GM04504 (cell line): ENCODE measurements at regions not wholly inside any gene's neighbourhood (a gene's known extent, or its start where the extent isn't known, plus 50 kb on each side); places are given as distances from the start of the nearest gene placed in this dataset.
"Not testable (repeated sequence)": the region's sequence is repeated elsewhere in the genome, so short reads cannot be mapped to it uniquely, and the experiment has no call there.

Source experiments
- DNase-seq: peaks from one replicate; pipeline ENCODE4 v3.0.0-alpha.2; 2012; ENCODE audit warnings: low read depth

GRCh38 chr4:3633277-3633676 lies 101.1 kb upstream of the LRPAP1 start:
- DNase-seq, result not testable (repeated sequence)

DNA sequence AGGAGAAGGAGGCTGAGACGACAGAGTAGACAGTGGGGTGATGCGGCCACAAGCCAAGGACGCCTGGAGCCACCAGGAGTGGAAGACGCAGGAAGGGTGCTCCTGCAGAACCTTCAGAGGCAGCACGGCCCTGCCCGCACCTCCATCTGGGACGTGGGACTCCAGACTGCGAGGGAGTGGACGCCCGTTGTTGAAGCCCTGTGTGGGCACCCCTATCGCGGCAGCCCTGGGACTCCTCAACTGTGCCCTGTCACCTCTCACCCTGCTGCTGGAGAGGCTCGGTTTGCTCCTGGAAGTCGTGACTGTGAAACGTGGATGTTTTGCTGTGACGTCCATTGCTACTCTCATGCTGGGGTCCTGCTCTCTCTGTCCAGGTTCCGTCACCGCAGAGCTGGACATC lies 100.6 kb upstream of the LRPAP1 start:
- not testable (repeated sequence) for DNase-seq

- DNase-seq, result not testable (repeated sequence)
Observed at GRCh38 chr4:3631544-3632266, 99.5 kb upstream of the LRPAP1 start.

- no peak for DNase-seq
Observed at GRCh38 chr4:3630598-3631543, 98.6 kb upstream of the LRPAP1 start.

DNA sequence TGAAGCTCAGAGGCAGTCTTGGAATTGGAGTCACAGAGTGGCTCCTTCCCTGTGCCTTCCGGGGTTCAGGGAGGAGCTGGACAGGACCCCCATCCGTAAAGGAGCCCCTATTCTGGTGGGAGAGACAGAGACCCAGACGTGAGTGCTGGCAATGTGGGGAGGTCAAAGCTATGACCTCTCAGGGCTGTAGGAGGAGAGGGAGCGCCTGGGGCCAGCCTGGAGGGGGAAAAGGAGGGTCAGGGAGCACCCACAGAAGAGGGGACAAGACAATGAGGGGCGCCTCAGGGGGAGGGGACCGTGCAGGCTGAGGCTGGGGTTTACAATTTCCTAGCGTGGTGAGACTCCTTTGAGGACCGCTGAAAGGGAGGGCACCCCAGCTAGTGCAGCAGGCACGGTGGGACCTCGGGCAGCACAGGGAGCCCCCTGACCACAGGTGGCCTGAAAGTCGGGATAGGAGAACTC lies 97.9 kb upstream of the LRPAP1 start:
- DNase-seq, result no peak

DNA sequence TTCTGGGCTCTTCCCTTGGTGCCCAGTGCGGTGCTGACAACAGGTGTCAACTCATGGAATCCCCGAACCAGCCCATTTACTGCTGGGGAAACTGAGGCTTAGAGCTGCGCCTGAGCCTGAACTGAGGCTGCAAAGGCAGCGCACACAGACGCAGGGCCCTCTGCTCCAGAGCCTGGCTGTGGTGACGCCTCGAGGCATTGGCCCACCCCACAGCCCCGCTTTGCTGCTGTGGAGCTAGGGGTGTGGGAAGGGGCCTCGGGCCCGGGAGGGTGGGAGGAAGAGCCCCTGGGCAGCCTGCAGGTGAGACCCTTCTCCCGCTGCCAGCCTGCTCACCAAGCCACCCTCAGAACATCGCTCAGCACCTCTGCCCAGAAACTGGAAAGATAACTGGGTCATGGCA lies 97.4 kb upstream of the LRPAP1 start:
- DNase-seq, result no peak

- not testable (repeated sequence) for DNase-seq
Observed at GRCh38 chr4:3629176-3629575, 97.0 kb upstream of the LRPAP1 start.

- DNase-seq, result no peak
Observed at GRCh38 chr4:3628868-3629175, 96.6 kb upstream of the LRPAP1 start.

DNA sequence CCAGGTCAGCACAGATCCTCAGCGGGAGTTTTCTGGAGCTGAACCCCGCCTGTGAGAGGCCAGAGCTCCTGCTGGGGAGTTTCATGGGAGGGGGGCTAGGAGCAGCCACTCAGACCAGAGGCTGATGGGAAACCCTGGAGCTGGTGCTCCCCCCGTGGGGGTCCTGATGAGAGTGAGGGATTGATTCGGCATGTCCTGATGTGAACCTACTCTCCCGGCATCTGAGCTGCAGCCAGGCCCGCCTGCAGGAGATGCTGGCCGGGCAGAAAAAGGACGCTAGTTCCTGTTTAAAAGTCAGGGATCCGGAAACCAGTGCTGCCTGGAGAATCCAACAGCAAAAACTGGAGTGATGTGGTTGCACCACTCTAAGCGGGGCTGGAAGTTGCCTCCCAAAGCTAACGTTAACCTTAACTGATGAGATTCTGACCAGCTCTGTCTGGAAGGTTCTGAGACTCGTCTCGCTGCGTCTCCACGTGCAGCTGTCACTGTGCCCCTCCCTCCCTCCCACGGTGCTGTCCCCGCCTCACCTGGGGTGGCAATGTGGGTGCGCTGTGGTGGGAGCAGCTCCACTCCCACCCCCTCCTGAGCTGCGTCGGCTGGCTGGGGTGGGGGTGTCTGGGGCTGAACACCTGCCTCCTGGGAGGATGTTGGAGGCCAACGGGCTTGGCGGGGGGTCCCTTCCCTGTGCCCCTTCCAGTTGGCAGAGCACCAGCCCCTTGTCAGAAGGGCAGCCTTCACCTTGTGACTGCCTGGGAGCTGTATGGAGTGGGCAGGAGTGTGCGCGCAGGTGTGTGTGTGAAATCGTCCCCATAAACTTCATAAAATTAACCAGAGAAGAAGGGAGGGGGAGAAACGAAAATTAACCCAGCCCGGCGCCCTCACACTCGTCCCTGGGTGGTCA lies 96.0 kb upstream of the LRPAP1 start:
- not testable (repeated sequence) for DNase-seq

- DNase-seq, result not testable (repeated sequence)
Observed at GRCh38 chr4:3627456-3627855, 95.2 kb upstream of the LRPAP1 start.

DNA sequence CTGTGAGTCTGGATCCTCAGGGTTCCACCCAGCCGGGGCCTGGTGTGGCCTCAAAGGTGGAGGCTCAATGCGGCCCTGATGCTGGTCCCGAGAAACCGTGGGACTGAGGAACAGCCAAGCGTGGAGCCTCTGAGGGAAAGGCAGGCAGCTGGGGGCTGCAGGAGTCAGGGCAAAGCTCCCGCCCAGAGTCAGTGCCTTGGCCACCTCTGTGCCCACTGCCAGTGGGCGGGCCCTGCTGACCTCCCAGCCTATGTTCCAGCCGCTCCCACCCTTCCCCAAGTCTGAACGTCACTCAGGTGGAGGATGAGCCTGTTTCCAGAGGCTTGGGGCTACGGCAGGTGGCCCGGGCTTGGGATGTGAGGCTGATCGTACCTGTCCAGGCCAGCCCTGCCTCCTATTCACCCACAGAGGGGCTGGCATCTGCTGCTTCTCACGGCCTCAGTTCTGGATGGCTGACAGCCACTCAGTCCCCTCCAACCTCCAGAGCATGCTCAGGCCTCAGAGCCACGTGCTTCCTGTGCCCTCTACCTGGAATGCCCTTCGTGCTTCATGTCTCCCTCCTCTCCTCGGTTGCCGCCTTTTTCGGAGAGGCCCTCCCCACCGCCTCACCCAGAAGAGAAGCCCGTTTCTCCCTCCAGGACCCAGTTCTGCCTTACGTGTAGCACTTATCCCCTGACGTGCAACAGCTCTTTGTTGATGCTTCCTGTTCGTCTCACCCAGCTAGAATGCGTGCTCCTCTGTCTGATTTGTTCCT lies 94.1 kb upstream of the LRPAP1 start:
- not testable (repeated sequence) for DNase-seq

GRCh38 chr4:3625286-3625875 lies 93.2 kb upstream of the LRPAP1 start:
- DNase-seq, result not testable (repeated sequence)

DNA sequence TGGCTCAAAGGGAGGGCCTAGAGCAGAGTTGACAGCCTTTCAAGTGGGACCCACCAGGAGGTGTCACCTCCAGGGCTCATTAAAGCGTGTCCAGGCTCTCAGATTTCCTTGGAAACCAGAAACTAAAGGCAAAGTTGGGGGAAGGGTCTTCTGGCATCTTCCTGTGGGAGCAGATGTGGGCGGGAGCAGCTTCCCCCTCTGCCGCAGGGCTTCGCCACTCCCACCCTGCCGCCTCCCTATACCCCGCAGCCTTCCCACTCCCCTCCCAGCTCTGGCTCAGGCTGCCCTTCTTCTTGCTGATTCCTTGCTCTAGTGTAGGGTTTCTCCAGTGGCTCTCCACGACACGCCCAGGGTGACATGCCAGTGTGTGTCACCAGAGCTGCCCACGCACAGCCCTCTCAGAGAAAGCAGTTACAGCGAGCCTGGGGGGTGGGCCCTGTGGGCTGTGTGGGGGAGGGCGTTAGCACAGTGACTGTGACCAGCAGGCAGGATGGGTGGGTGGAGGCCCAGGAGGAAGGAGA lies 91.6 kb upstream of the LRPAP1 start:
- not testable (repeated sequence) for DNase-seq

DNA sequence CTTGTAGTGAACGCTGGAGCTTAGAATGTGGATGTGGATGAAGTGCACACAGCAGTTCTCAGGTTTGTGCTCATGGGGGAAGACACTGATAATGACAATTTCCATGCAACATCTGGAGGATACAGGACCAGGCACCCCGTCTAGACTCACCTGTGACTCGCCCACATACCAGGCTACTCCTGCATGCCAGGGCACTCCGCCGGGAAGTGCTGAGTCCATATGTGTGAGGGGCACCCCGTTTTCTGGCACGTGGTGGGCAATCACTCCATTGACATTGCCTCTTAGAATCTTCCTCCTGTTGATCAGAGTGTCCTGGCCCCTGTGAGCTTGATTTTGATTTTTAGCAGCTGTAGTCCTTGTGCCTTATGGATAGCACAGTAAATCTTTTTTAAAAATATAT lies 90.9 kb upstream of the LRPAP1 start:
- DNase-seq, result no peak

DNA sequence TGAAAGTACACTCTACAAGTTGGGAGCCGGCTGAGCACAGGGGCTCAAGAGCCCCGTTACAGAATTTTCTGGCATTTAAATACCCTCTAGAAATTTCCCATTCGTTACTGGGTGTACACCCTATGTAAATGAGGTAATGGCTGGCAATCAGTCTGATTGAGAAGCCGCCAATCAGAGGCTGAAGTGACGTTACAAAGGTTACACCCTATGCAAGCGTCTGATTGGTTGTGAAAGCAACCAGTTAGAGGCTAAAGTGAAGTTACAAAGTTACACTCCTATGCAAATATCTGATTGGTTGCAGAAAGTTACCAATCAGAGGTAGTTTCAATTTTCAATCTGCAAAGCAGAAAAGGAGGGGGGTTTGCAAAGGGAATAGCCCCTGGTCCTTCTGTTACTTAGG lies 88.1 kb upstream of the LRPAP1 start:
- DNase-seq, result not testable (repeated sequence)

DNA sequence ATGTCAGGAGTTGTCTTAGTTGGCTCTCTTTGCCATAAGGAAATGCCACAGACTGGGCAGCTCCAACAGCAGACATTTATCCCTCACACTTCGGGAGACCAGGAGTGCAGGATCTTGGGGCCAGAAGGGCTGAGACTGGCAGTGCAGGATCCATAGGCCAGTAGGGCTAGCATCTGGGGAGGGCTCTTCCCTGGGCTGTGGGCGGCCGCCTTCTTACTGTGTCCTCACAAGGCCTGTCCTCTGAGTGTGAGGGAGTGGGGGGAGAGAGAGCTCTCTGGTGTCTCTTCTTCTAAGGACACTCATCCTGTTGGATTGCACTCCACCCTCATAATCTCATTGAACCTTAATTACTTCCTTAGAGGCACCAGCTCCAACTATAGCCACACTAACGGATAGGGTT lies 87.5 kb upstream of the LRPAP1 start:
- DNase-seq, result not testable (repeated sequence)

DNA sequence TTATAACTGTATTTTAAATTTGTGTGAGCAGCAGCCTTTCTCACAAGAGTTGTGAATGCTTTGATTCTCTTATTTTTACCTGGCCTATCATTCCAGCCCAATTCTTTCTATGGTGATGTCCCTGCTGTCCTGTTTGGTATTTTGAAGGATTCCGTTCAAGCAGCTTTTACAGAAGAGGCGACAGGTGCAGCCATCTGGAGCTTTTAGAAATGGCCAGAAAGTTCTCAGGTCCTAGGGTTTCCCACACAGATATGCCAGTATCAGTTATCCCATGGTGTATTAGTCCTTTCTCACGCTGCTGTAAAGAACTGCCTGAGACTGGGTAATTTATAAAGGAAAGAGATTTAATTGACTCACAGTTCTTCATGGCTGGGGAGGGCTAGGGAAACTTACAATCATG lies 86.1 kb upstream of the LRPAP1 start:
- not testable (repeated sequence) for DNase-seq

GRCh38 chr4:3615386-3616286 lies 83.4 kb upstream of the LRPAP1 start:
- DNase-seq, result no peak

DNA sequence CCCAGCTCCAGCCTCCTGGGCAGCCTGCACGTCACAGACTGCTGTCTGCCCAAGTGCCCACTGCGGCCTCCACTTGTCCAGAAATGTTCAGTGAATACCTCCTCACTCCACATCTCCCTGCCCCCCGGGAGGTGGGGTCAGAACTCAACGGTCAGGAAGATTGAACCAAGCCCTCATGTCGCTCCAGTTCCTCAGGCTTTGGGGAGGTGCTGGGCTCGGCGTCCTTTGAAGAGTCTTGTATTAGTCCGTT lies 82.4 kb upstream of the LRPAP1 start:
- DNase-seq, result no peak
